ENCODE measurements at regions not wholly inside any gene's neighbourhood (a gene's known extent, or its start where the extent isn't known, plus 50 kb on each side); places are given as distances from the start of the nearest gene placed in this dataset.

DNA sequence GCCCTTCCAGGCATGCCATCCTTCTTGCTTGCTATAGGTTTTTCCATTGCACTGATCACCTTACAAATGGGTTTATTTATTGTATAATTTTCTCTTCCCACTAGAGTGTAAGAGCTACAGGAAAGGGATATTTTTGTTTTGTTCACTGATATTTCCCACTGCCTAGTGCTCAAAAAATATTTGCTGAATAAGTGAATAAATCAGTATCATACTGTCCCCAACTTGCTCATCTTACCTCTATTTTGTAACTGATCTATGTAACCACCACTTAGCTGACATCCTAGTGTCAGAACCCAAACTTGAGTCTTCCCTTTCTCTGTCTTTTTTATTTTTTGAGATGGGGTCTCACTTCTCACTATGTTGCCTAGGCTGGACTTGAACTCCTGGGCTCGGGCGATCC, 87.6 kb upstream of the TBC1D3K start:
- Histone ChIP-seq H3K27ac (ENCODE audit: low read length in 2 of 2) (no peak overlapping the region), H3K4me3 (ENCODE audit: control extremely low read depth in 1 of 5, extremely low read depth in 1 of 5, insufficient read depth in 1 of 5, low read depth in 2 of 5, low read length in 4 of 5) (no peak overlapping the region), H3K4me2 (replicated peaks; ENCODE audit: low read depth, low read length, poor library complexity, severe bottlenecking) (no peak overlapping the region), H3K4me1 (ENCODE audit: control insufficient read depth in 2 of 2, insufficient read depth in 2 of 2, low read length in 2 of 2) (peaks cover 10 to 13% of the 10 kb centered on the region in 2 donors), H4K20me1 (ENCODE audit: control insufficient read depth, insufficient read depth, low read length, poor library complexity, severe bottlenecking) (no peaks in the 10 kb centered on the region), H3K79me2 (ENCODE audit: control insufficient read depth, insufficient read depth, low read length) (no peaks in the 10 kb centered on the region), H3K9me3 (ENCODE audit: control extremely low read depth in 1 of 3, control insufficient read depth in 2 of 3, insufficient read depth in 1 of 3, low read length in 2 of 3) (no peaks in the 10 kb centered on the region), H3K9ac (ENCODE audit: low read length) (no peak overlapping the region), H3K27me3 (replicated peaks in 1 of 4; ENCODE audit: control extremely low read depth in 1 of 4, control insufficient read depth in 3 of 4, insufficient read depth in 4 of 4, low read length in 3 of 4) (no peaks in the 10 kb centered on the region), H3K36me3 (replicated peaks in 1 of 2; ENCODE audit: control extremely low read depth in 1 of 2, control insufficient read depth in 1 of 2, extremely low read depth in 1 of 2, insufficient read depth in 2 of 2, low read length in 1 of 2) (no peaks in the 10 kb centered on the region), H2AFZ (ENCODE audit: insufficient read depth, low read depth, low read length, poor library complexity, severe bottlenecking) (no peak overlapping the region)
- TF ChIP-seq EZH2 (IDR thresholded peaks at IDR 0.05; ENCODE audit: borderline replicate concordance, insufficient read depth, low read depth, low read length, poor library complexity, severe bottlenecking), result no peak
- TF ChIP-seq, protein P1, sequence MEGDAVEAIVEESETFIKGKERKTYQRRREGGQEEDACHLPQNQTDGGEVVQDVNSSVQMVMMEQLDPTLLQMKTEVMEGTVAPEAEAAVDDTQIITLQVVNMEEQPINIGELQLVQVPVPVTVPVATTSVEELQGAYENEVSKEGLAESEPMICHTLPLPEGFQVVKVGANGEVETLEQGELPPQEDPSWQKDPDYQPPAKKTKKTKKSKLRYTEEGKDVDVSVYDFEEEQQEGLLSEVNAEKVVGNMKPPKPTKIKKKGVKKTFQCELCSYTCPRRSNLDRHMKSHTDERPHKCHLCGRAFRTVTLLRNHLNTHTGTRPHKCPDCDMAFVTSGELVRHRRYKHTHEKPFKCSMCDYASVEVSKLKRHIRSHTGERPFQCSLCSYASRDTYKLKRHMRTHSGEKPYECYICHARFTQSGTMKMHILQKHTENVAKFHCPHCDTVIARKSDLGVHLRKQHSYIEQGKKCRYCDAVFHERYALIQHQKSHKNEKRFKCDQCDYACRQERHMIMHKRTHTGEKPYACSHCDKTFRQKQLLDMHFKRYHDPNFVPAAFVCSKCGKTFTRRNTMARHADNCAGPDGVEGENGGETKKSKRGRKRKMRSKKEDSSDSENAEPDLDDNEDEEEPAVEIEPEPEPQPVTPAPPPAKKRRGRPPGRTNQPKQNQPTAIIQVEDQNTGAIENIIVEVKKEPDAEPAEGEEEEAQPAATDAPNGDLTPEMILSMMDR (IDR thresholded peaks at IDR 0.05), result no peak
- peaks cover 20% of the 10 kb centered on the region for H3K4me1 Mint-ChIP-seq
- CTCF ChIA-PET, result no interaction called here
- ATAC-seq (ENCODE audit: low read depth) (no peak), DNase-seq (no peak)
- H3K4me3 Mint-ChIP-seq, result no peak overlapping the region
- H3K27ac Mint-ChIP-seq, result no peak overlapping the region
- no peaks in the 10 kb centered on the region for H3K9me3 Mint-ChIP-seq (ENCODE audit: insufficient read depth)
- POLR2A ChIA-PET, result no interaction called here
- peaks cover 12% of the 10 kb centered on the region for H3K27me3 Mint-ChIP-seq
- intact Hi-C loops (cut with micrococcal nuclease), result no loop called here
- no CpG with 5 or more reads among the region's 2 CpGs for WGBS (ENCODE audit: insufficient coverage)

DNA sequence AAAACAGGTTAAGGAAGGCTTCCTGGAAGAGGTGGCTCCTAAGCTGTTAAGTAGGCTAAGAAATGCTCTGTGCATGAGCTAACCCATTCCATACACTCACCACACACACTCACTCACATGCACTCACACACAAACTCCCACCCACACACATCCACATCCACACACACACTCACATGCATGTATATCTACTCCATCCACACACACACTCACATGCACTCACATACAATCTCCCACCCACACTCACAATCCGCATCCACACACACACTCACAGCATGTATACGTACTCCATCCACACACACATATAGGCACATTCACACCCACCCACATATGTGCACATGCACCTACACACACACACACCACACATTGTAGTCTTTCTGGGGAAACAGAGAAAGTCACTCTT, 89.3 kb upstream of the HNF1B start:
- POLR2A ChIA-PET, result no interaction called here
- TF ChIP-seq, protein P1 (IDR thresholded peaks at IDR 0.05), result no peak
- no peak for TF ChIP-seq EZH2 (IDR thresholded peaks at IDR 0.05; ENCODE audit: borderline replicate concordance, insufficient read depth, low read depth, low read length, poor library complexity, severe bottlenecking)

More for the DNA sequence above, 89.3 kb upstream of the HNF1B start:
- 90% methylated on average over 2 of the region's 2 CpGs for WGBS (ENCODE audit: insufficient coverage)
- no peak overlapping the region for H3K27ac Mint-ChIP-seq
- H3K4me3 Mint-ChIP-seq, result no peak overlapping the region
- Histone ChIP-seq H3K36me3 (replicated peaks in 1 of 2; ENCODE audit: control extremely low read depth in 1 of 2, control insufficient read depth in 1 of 2, extremely low read depth in 1 of 2, insufficient read depth in 2 of 2, low read length in 1 of 2) (no peaks in the 10 kb centered on the region), H3K27ac (ENCODE audit: low read length in 2 of 2) (no peak overlapping the region), H3K9ac (ENCODE audit: low read length) (no peak overlapping the region), H2AFZ (ENCODE audit: insufficient read depth, low read depth, low read length, poor library complexity, severe bottlenecking) (no peak overlapping the region), H3K4me1 (ENCODE audit: control insufficient read depth in 2 of 2, insufficient read depth in 2 of 2, low read length in 2 of 2) (peaks cover 14% of the 10 kb centered on the region in 2 donors), H3K9me3 (ENCODE audit: control extremely low read depth in 1 of 3, control insufficient read depth in 2 of 3, insufficient read depth in 1 of 3, low read length in 2 of 3) (no peaks in the 10 kb centered on the region), H3K27me3 (replicated peaks in 1 of 4; ENCODE audit: control extremely low read depth in 1 of 4, control insufficient read depth in 3 of 4, insufficient read depth in 4 of 4, low read length in 3 of 4) (peaks cover 0 to 3% (median 0%) of the 10 kb centered on the region in 4 experiments), H3K4me2 (replicated peaks; ENCODE audit: low read depth, low read length, poor library complexity, severe bottlenecking) (no peak overlapping the region), H3K4me3 (ENCODE audit: control extremely low read depth in 1 of 5, extremely low read depth in 1 of 5, insufficient read depth in 1 of 5, low read depth in 2 of 5, low read length in 4 of 5) (no peak overlapping the region), H4K20me1 (ENCODE audit: control insufficient read depth, insufficient read depth, low read length, poor library complexity, severe bottlenecking) (no peaks in the 10 kb centered on the region), H3K79me2 (ENCODE audit: control insufficient read depth, insufficient read depth, low read length) (no peaks in the 10 kb centered on the region)
- CTCF ChIA-PET, result no interaction called here
- H3K4me1 Mint-ChIP-seq, result peaks cover 25% of the 10 kb centered on the region
- H3K9me3 Mint-ChIP-seq (ENCODE audit: insufficient read depth), result no peaks in the 10 kb centered on the region
- peaks cover 17% of the 10 kb centered on the region for H3K27me3 Mint-ChIP-seq
- DNase-seq, result no peak
- ATAC-seq (ENCODE audit: low read depth), result no peak
- intact Hi-C loops (cut with micrococcal nuclease), result no loop called here
